Esophagus (tissue), 2 donors: ENCODE measurements at regions not wholly inside any gene's neighbourhood (a gene's known extent, or its start where the extent isn't known, plus 50 kb on each side); places are given as distances from the start of the nearest gene placed in this dataset.

ENCODE experiments used
- H3K27ac ChIP-seq, 2 donors: one replicate each; pipeline ENCODE4 v1.5.1; 2013; ENCODE audit warnings: low read depth in 2 of 2, mild to moderate bottlenecking in 2 of 2, inconsistent platforms in 1 of 2, low read length in 1 of 2, moderate library complexity in 1 of 2
- H3K27me3 ChIP-seq, 2 donors: one replicate each; pipeline ENCODE4 v1.6.1; 2013; ENCODE audit warnings: low read length in 2 of 2, control low read depth in 1 of 2, mild to moderate bottlenecking in 1 of 2; ENCODE audit not compliant: insufficient read depth in 2 of 2, control insufficient read depth in 1 of 2
- H3K36me3 ChIP-seq, 2 donors: one replicate each; pipeline ENCODE4 v1.6.1; 2013; ENCODE audit warnings: low read length in 1 of 2; ENCODE audit not compliant: control insufficient read depth in 2 of 2, insufficient read depth in 2 of 2
- H3K4me1 ChIP-seq, 2 donors: one replicate each; pipeline ENCODE4 v1.6.1; 2013; ENCODE audit warnings: low read length in 1 of 2; ENCODE audit not compliant: control insufficient read depth in 2 of 2, insufficient read depth in 2 of 2
- H3K4me3 ChIP-seq, 2 donors: one replicate each; pipeline ENCODE4 v1.5.1; 2013; ENCODE audit warnings: low read length in 2 of 2, mild to moderate bottlenecking in 2 of 2, low read depth in 1 of 2, moderate library complexity in 1 of 2
- H3K9me3 ChIP-seq, 2 donors: one replicate each; pipeline ENCODE4 v1.6.1; 2013; ENCODE audit warnings: mild to moderate bottlenecking in 2 of 2, low read depth in 1 of 2, low read length in 1 of 2, moderate library complexity in 1 of 2; ENCODE audit not compliant: control insufficient read depth in 2 of 2, insufficient read depth in 1 of 2
- WGBS, 2 donors: extraction: QIAGEN DNeasy Blood & Tissue Kit; methylation state at CpG; one replicate each; pipeline ENCODE4 v1.1.7; 2013; 5-methylcytosine and 5-hydroxymethylcytosine counted together
- donor health status: healthy with polysubstance abuse.
- donor health status: Bipolar disorder and iron deficiency.

- H3K9me3 ChIP-seq = peaks cover 3 to 7% of the 10 kb centered on the region in 2 donors
- no peak overlapping the region for H3K27ac ChIP-seq
- WGBS, 2 donors = 90 to 94% methylated on average over 3 of the region's 3 CpGs
- peaks cover 0 to 5% of the 10 kb centered on the region in 2 donors for H3K4me1 ChIP-seq
- no peak overlapping the region for H3K4me3 ChIP-seq
- no peaks in the 10 kb centered on the region for H3K36me3 ChIP-seq
- H3K27me3 ChIP-seq = no peaks in the 10 kb centered on the region
Observed at GRCh38 chr17:13770702-13771101, 169.0 kb upstream of the HS3ST3A1 start.

DNA sequence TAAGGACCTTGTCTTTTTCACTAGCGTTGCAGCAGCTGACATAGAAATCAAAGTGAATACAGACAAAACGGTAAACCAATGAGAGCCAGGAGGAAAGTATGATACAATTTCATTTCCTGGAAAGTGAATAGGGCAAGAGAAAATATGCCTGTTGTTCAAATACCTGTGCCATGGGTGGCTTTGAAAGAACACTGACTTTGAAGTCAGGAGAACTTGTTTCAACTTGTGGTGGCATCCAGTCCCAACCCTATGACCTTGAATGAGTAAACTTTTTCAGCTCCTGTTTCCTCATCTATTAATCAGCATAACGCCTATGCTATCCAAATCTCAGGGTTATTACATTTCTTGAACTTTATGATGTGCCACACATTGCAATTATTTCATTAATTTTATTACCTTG, 173.7 kb upstream of the HS3ST3A1 start:
- Histone ChIP-seq H3K27me3 (no peaks in the 10 kb centered on the region), H3K9me3 (no peaks in the 10 kb centered on the region), H3K4me1 (peaks cover 0 to 5% of the 10 kb centered on the region in 2 donors), H3K4me3 (no peak overlapping the region), H3K36me3 (no peaks in the 10 kb centered on the region), H3K27ac (peak overlapping the region; percentile 74 to 85)
- WGBS, 2 donors = 24 to 27% methylated on average over 3 of the region's 3 CpGs

DNA sequence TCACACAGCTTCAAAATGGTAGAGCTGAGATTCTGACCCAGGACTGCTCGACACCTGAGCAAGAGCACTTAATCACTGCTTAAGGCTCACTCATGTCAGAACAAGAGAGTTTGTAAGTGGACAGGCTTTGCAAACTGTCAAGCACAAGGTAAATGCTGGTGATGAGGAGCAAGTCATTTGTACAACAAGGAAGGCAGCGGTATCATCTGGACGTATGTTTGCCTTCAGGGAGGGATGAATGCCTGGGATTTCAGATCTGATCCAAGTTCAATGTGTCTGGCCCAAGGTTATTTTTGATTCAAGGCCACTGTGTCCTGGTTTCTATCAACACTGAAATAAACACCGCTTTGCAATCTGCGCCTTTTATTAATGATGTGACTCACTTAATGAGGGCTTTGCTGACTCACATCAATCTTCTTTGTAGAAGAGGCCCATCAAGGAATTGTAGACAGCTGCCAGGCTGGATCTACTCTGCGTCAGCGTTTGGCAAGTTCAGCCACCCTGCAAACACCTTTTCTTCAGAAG, 174.4 kb upstream of the HS3ST3A1 start:
- H3K36me3 ChIP-seq = no peaks in the 10 kb centered on the region
- H3K27me3 ChIP-seq = no peaks in the 10 kb centered on the region
- no peaks in the 10 kb centered on the region for H3K9me3 ChIP-seq
- WGBS, 2 donors = 40 to 45% methylated on average over 7 of the region's 7 CpGs
- H3K4me1 ChIP-seq = peaks cover 0 to 5% of the 10 kb centered on the region in 2 donors
- H3K27ac ChIP-seq = peak overlapping the region; percentile 81 to 85
- no peak overlapping the region for H3K4me3 ChIP-seq

DNA sequence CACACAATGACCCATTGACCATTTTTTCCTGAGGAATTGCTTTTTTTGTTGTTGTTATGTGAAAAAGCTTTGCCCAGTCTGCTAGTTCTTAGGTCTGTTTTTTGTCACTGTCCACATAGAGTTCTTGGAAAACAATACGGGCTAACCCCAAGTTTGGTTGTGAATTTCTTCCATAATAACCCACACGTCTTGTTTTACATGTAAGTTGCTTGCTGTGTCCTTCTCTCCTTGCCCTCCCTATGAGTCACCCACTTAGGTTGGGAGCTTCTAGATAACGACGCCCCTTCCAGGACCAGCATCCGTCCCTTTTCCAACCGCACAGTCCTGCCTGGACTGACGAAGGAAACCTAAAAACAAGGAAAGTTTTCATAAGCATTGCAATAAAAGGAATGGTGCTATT, 175.3 kb upstream of the HS3ST3A1 start:
- H3K4me3 ChIP-seq = no peak overlapping the region
- H3K36me3 ChIP-seq = no peaks in the 10 kb centered on the region
- H3K27ac ChIP-seq = peak overlapping the region in 1 of 2 donors; percentile 28
- 78 to 81% methylated on average over 7 of the region's 7 CpGs for WGBS, 2 donors
- H3K27me3 ChIP-seq = no peaks in the 10 kb centered on the region
- no peaks in the 10 kb centered on the region for H3K9me3 ChIP-seq
- H3K4me1 ChIP-seq = peaks cover 0 to 5% of the 10 kb centered on the region in 2 donors

DNA sequence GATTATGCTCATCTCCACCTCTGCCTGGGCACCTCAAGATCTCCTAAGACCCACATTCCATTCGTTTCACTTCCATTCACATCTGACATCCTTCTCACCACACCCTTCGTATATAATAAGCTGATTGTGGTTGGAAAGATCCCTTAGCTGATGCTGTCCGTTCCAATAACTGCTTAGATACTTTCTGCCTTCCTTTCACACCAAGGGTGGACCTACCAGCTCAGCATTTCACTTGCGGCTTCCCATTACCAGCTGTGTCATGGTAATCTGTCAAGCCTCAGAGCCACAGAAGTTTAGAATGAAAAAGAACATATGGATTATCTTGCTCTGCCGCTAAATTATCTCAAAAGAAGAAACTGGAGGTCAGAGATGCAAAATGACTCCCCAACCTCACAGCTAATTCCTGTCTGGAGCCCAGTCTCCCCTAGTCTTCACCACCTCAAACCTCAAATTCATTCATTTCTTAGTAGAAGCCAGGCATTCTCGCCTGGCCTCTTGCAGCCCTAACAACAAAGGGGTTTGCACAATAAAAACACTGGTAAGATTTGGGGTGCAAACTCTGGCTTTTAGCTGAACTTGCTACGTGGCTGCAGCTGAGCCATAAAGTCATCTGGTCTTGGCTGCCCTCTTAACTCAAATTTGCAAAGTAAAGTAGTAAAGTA, 182.8 kb upstream of the HS3ST3A1 start:
- Histone ChIP-seq H3K36me3 (peaks cover 0 to 3% of the 10 kb centered on the region in 2 donors), H3K4me1 (no peaks in the 10 kb centered on the region), H3K9me3 (no peaks in the 10 kb centered on the region), H3K27me3 (no peaks in the 10 kb centered on the region), H3K4me3 (no peak overlapping the region), H3K27ac (no peak overlapping the region)
- 60 to 64% methylated on average over 7 of the region's 7 CpGs for WGBS, 2 donors

GRCh38 chr17:13785981-13786598, 184.4 kb upstream of the HS3ST3A1 start:
- WGBS, 2 donors = 77 to 80% methylated on average over 9 of the region's 9 CpGs
- Histone ChIP-seq H3K27ac (no peak overlapping the region), H3K36me3 (peaks cover 0 to 3% of the 10 kb centered on the region in 2 donors), H3K9me3 (no peaks in the 10 kb centered on the region), H3K4me1 (no peaks in the 10 kb centered on the region), H3K4me3 (no peak overlapping the region), H3K27me3 (no peaks in the 10 kb centered on the region)

- 66 to 84% methylated on average over 4 of the region's 4 CpGs for WGBS, 2 donors
- Histone ChIP-seq H3K9me3 (no peaks in the 10 kb centered on the region), H3K27me3 (no peaks in the 10 kb centered on the region), H3K4me1 (no peaks in the 10 kb centered on the region), H3K4me3 (no peak overlapping the region), H3K27ac (no peak overlapping the region), H3K36me3 (peaks cover 0 to 3% of the 10 kb centered on the region in 2 donors)
Observed at GRCh38 chr17:13787636-13788035, 185.9 kb upstream of the HS3ST3A1 start.

GRCh38 chr17:13788385-13788784, 186.7 kb upstream of the HS3ST3A1 start:
- WGBS, 2 donors = 55 to 71% methylated on average over 2 of the region's 2 CpGs
- no peaks in the 10 kb centered on the region for H3K9me3 ChIP-seq

GRCh38 chr17:13792314-13792713, 190.6 kb upstream of the HS3ST3A1 start:
- H3K36me3 ChIP-seq = peaks cover 0 to 3% of the 10 kb centered on the region in 2 donors
- H3K9me3 ChIP-seq = no peaks in the 10 kb centered on the region
- WGBS, 2 donors = 67 to 69% methylated on average over 2 of the region's 2 CpGs
- no peaks in the 10 kb centered on the region for H3K4me1 ChIP-seq
- H3K27ac ChIP-seq = no peak overlapping the region
- no peak overlapping the region for H3K4me3 ChIP-seq
- no peaks in the 10 kb centered on the region for H3K27me3 ChIP-seq

More at GRCh38 chr17:13788385-13788784, 186.7 kb upstream of the HS3ST3A1 start:
- H3K27ac ChIP-seq = no peak overlapping the region
- no peak overlapping the region for H3K4me3 ChIP-seq
- peaks cover 0 to 3% of the 10 kb centered on the region in 2 donors for H3K36me3 ChIP-seq
- no peaks in the 10 kb centered on the region for H3K27me3 ChIP-seq
- H3K4me1 ChIP-seq = no peaks in the 10 kb centered on the region
